H1 (cell line): ENCODE measurements at regions not wholly inside any gene's neighbourhood (a gene's known extent, or its start where the extent isn't known, plus 50 kb on each side); places are given as distances from the start of the nearest gene placed in this dataset.

Source experiments
- BACH1 ChIP-seq: IDR thresholded peaks from 2 replicates; pipeline ENCODE4 v1.6.1; 2012; ENCODE audit warnings: low read length, improper control_type of control experiment
- CEBPB ChIP-seq: IDR thresholded peaks from 2 replicates; pipeline ENCODE4 v1.6.1; 2012; ENCODE audit warnings: low read depth, low read length
- EZH2 ChIP-seq: fragments of 200-600 bp; sonication (generic); IDR thresholded peaks from 2 replicates; pipeline ENCODE4 v1.7.1; 2012; ENCODE audit warnings: low read depth, mild to moderate bottlenecking, moderate library complexity, low read length, inconsistent platforms; ENCODE audit not compliant: severe bottlenecking
- NRF1 ChIP-seq: IDR thresholded peaks from 2 replicates; pipeline ENCODE4 v1.6.1; 2011; ENCODE audit warnings: mild to moderate bottlenecking, low read depth, low read length, improper control_type of control experiment
- RXRA ChIP-seq: IDR thresholded peaks from 2 replicates; pipeline ENCODE4 v1.6.1; 2011; ENCODE audit warnings: low read depth, mild to moderate bottlenecking, low read length, moderate library complexity; ENCODE audit not compliant: insufficient read depth
- TF ChIP-seq, protein P1 (sequence below), 3 experiments: IDR thresholded peaks; 1 replicate in 2 of 3; 2 replicates in 1 of 3; pipeline versions ENCODE4 v1.5.1 to v1.6.1; 2011; ENCODE audit warnings: low read length in 3 of 3, mild to moderate bottlenecking in 3 of 3, inconsistent platforms in 2 of 3, low read depth in 1 of 3, moderate library complexity in 1 of 3; ENCODE audit not compliant: insufficient read depth in 1 of 3; ENCODE audit errors: control extremely low read depth in 1 of 3
- TF ChIP-seq, protein P2 (sequence below): IDR thresholded peaks from 2 replicates; pipeline ENCODE4 v1.6.1; 2012; ENCODE audit warnings: inconsistent platforms
- TF ChIP-seq, protein P3 (sequence below): IDR thresholded peaks from 2 replicates; pipeline ENCODE4 v1.6.1; 2012; ENCODE audit warnings: low read length, inconsistent platforms

DNA sequence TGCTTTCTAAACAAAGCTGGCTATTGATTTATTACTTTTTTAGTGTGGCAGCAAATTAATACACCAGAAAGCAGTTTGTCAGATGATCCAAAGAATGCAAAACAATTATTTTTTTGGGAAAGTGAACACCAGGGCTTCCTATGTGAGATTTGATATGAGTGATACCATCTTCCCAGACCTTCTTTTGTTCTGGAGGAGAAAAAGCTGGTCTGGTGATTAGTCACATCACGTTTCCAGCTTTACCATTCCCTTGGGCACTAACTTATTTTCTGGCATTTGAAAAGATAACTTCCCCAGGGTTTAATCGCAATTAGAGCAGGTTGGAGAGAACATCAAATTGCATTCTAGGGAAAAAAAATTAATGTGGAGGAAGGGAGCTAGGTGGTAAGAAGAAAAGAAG, 182.9 kb upstream of the TANK start:
- TF ChIP-seq NRF1 (no peak), EZH2 (no peak), RXRA (no peak), CEBPB (no peak), BACH1 (no peak)
- TF ChIP-seq, protein P1, sequence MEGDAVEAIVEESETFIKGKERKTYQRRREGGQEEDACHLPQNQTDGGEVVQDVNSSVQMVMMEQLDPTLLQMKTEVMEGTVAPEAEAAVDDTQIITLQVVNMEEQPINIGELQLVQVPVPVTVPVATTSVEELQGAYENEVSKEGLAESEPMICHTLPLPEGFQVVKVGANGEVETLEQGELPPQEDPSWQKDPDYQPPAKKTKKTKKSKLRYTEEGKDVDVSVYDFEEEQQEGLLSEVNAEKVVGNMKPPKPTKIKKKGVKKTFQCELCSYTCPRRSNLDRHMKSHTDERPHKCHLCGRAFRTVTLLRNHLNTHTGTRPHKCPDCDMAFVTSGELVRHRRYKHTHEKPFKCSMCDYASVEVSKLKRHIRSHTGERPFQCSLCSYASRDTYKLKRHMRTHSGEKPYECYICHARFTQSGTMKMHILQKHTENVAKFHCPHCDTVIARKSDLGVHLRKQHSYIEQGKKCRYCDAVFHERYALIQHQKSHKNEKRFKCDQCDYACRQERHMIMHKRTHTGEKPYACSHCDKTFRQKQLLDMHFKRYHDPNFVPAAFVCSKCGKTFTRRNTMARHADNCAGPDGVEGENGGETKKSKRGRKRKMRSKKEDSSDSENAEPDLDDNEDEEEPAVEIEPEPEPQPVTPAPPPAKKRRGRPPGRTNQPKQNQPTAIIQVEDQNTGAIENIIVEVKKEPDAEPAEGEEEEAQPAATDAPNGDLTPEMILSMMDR (IDR thresholded peaks at IDR 0.05; ENCODE audit: control extremely low read depth in 1 of 3, insufficient read depth in 1 of 3, low read depth in 1 of 3, low read length in 3 of 3): no peak
- TF ChIP-seq, protein P2, sequence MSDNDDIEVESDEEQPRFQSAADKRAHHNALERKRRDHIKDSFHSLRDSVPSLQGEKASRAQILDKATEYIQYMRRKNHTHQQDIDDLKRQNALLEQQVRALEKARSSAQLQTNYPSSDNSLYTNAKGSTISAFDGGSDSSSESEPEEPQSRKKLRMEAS: no peak
- TF ChIP-seq, protein P3, sequence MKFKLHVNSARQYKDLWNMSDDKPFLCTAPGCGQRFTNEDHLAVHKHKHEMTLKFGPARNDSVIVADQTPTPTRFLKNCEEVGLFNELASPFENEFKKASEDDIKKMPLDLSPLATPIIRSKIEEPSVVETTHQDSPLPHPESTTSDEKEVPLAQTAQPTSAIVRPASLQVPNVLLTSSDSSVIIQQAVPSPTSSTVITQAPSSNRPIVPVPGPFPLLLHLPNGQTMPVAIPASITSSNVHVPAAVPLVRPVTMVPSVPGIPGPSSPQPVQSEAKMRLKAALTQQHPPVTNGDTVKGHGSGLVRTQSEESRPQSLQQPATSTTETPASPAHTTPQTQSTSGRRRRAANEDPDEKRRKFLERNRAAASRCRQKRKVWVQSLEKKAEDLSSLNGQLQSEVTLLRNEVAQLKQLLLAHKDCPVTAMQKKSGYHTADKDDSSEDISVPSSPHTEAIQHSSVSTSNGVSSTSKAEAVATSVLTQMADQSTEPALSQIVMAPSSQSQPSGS: no peak
